ENCODE measurements at regions not wholly inside any gene's neighbourhood (a gene's known extent, or its start where the extent isn't known, plus 50 kb on each side); places are given as distances from the start of the nearest gene placed in this dataset.

GRCh38 chr19:5392486-5392885, 51.9 kb upstream of the PTPRS start:
- no peak for DNase-seq (ENCODE audit: low spot score)

DNA sequence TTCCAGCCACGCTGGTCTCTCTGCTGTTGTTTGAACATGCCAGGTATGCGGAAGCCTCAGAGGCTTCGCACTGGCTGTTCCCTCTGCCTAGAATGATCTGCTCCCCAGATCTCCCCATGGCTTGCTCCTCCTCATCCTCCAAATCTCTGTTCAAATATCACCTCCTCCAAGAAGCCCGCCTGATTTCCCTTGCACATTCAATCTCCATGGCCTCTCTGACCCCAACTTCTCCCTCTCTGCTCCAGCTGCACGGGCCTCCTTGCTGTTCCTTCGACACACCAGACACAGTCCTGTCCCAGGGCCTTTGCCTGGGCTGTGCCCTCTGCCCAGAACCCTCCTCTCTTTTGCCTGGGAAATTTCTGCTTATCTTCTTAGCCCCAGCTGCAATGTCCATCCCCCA, 52.5 kb upstream of the PTPRS start:
- no peak for DNase-seq (ENCODE audit: low spot score)

GRCh38 chr19:5394551-5395505, 54.2 kb upstream of the PTPRS start:
- no peak for DNase-seq (ENCODE audit: low spot score)

GRCh38 chr19:5395556-5395955, 54.9 kb upstream of the PTPRS start:
- no peak for DNase-seq (ENCODE audit: low spot score)

- DNase-seq (ENCODE audit: low spot score): no peak
Measured at GRCh38 chr19:5396096-5396939, 55.7 kb upstream of the PTPRS start.

DNA sequence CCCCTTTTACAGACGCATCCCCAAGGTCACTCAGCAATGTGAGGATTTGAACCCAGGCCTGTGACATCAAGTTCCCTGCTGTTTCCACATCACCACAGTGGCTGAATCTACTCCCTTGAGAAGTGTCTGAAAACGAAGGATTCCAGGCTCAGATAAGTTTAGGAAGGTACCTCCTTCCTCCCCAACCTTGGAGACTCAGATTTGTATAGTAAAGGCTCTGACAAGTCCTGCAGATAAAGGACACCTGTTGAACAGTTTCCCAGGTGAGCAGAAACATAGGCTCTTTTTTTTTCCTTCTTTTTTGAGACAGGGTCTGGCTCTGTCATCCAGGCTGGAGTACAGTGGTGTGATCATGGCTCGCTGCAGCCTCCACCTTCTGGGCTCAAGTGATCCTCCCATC, 56.4 kb upstream of the PTPRS start:
- no peak for DNase-seq (ENCODE audit: low spot score)

- no peak for DNase-seq (ENCODE audit: low spot score)
Measured at GRCh38 chr19:5397804-5398692, 57.2 kb upstream of the ZNRF4 start.

DNA sequence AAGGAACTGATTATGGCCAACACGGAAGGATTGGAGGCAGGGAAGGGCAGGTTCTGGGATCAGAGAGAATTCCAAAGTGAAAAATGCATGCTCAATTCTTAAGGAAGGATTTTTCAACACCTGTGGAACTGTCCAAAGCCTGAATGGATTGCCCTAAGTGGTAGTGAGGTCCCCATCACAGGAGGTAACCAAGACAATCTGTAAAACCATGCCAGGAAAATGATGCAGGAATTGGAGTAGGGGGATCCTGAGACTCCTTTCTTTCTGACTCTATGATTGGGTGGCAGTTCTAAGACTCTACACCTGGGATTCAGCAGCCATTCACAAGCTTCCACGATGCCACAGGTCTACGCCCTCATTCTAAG, 56.5 kb upstream of the ZNRF4 start:
- DNase-seq (ENCODE audit: low spot score): no peak

DNA sequence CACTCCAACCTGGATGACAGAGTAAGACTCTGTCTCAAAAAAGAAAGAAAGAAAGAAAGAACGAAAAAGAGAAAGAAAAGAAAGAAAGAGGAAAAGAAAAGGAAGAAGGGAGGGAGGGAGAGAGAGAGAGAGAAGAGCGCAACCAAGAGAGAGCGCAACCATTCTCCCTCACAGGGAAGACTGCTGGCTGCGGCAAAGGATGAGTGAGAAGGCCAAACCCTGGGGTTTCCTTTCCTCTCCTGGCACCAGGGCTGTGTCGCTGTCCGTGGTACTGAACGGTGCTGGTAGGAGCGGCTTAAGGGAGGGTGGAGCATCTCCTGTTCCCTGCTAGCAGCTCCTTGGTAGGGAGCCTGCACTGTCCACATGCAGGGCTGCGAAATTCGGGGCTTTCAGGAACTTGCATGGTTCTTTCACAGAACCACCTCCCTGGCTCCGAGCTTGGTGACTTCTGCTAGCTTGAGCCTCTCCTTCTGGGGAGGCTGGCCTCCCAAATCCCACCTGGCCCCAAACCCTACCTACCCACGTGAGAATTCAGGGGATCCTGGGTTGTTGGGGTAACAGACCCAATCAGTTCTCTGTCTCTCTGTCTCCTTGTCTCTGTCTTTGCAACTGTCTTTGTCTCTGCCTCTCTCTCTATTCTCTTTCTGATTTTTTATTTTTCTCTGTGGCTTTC, 51.1 kb upstream of the ZNRF4 start:
- peak; percentile 52 for DNase-seq (ENCODE audit: low spot score)

All from cerebellar cortex (tissue), 1 donor.